Left cardiac atrium (tissue), 4 donors: ENCODE measurements at regions not wholly inside any gene's neighbourhood (a gene's known extent, or its start where the extent isn't known, plus 50 kb on each side); places are given as distances from the start of the nearest gene placed in this dataset.

Experiments used
- ATAC-seq, 2 donors: fragments of 200-7000 bp; cut with Tn5 transposase; one replicate each; pipeline ENCODE4 v1.9.1; 2020; ENCODE audit warnings: mild to moderate bottlenecking in 2 of 2, moderate library complexity in 2 of 2
- DNase-seq: peaks from one replicate; pipeline ENCODE4 v3.0.0-alpha.2; 2020
- intact Hi-C, 2 donors: fragments of 100-400 bp; cut with DNase I; formaldehyde crosslinking; loops; one replicate each; pipeline versions ENCODE4 v1.14.1 to v1.15.1; 2022 to 2023
- donor health status: DM: no; HTN: yes; CAD: no.
- donor health status: DM: no; HTN: yes; CAD: no; lungs with severe emphysema.
- donor health status: DM: yes; HTN: yes; CAD: no.
- donor health status: Dilated cardiomyopathy.

DNA sequence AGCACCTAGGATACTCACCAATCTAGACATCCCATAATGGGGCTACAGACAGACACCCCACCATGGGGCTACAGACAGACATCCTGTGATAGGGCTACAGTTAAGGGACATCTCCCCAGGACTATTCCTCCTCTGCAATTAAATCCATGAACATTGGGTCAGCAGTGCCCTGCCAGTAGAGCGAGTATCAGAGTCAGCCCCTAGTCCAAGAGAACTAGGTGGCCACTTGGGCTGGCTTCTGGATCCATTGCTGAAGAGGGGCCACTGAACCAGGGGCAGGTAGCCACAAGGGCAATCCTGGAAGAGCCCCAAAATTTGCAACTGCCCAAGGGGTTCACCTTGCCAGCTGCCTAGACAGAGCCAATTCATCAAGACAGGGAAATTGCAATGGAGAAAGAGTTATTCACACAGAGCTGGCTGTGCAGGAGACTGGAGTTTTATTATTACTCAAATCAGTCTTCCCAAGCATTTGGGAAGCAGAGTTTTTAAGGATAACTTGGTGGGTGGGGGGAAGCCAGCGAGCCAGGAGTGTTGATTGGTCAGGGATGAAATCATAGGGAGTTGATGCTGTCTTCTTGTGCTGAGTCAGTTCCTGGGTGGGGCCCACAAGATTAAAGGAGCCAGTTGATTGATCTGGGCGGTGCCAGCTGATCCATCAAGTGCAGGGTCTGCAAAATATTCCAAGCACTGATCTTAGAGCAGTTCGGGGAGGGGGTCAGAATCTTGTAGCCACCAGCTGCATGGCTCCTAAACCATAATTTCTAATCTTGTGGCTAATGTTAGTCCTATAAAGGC lies 170.2 kb upstream of the SMAD3 start:
- DNase-seq, result no peak
- intact Hi-C loops, result no loop called here
- ATAC-seq, result no peak

DNA sequence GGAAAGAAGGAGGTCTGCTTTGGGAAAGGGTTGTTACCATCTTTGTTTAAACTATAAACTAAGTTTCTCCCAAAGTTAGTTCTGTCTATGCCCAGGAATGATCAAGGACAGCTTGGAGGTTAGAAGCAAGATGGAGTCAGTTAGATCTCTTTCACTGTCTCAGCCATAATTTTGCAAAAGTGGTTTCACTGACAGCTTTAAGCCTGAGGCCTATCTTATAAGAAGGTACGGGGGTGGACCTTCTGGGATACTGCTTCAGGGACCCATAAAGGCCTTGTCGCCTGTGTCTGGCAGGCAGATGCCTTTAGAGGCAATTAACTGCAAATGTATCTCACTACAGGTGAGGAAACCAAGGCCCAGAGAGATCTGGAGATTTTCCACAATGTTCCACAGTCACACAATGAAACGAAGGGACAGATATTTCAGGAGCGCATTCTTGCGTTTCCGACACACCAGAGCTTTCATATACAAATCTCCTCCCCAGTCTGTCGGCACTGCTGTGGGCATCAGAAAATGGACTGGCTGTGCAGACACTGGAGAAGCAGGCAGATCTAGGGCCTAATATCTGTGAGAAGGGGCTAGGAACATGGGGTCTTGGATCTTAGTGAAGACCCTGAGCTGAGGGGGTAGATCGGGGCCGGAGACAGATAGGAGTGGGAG lies 169.5 kb upstream of the SMAD3 start:
- DNase-seq (no peak), ATAC-seq (no peak)
- intact Hi-C loops, result no loop called here

DNA sequence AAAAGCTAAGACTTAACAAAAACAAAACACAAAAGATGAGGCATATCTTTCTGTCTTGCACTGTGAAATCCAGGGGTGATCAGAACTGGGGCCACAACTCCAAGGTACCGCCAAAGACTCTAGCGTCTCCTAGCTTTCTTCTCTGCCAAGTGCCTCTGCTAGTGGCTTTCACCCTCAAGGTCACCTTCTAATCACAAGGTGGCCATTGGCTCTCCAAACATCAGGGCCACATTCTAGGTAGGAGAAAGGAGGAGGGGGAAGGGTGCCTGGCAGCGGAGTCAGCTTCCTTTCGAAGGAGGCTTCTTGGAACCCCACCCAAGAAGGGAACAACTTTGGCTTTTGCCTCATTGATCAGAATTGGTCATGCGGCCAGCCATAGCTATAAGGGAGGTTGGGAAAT lies 168.8 kb upstream of the SMAD3 start:
- intact Hi-C loops, result no loop called here
- ATAC-seq, result no peak

DNA sequence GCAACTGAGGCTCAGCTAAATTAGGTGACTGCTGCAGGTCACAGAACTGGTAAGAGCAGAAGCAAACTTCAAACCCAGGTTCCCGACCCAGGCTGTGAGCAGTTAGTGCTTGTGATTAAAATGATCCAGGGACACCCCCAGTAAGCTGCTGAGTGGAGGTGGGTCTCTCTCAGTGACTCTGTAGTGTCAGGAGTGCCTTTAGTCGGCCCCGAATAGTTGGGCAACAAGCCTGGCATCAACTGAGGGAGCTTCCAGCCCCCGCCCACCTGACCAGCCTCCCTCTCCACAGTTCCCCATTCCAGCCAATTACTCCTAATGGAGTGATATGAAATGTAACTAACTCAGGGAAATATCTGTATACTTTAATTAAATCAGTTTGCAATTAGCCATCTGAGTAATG lies 168.0 kb upstream of the SMAD3 start:
- intact Hi-C loops, result no loop called here
- no peak for DNase-seq
- ATAC-seq, result no peak

More for the DNA sequence above, 168.8 kb upstream of the SMAD3 start:
- DNase-seq, result no peak

DNA sequence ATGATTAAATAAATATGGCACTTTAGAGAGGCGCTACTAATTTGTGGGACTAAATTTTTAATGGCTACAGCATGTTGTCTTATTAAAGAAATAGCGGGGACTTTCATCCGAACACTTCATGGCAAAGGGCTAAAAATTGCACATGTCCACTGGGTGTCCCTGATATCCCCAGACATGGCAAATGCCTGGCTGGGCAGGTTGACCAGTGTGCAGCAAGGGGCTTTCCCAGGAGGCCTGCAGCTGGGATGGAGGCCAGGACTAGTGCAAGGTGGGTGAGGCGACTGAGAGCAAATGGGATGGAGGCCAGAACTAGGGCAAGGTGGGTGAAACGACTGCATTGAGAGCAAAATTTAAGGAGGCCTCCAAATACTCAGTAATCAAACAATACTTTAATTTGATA lies 167.4 kb upstream of the SMAD3 start:
- intact Hi-C loops, result no loop called here
- no peak for DNase-seq

DNA sequence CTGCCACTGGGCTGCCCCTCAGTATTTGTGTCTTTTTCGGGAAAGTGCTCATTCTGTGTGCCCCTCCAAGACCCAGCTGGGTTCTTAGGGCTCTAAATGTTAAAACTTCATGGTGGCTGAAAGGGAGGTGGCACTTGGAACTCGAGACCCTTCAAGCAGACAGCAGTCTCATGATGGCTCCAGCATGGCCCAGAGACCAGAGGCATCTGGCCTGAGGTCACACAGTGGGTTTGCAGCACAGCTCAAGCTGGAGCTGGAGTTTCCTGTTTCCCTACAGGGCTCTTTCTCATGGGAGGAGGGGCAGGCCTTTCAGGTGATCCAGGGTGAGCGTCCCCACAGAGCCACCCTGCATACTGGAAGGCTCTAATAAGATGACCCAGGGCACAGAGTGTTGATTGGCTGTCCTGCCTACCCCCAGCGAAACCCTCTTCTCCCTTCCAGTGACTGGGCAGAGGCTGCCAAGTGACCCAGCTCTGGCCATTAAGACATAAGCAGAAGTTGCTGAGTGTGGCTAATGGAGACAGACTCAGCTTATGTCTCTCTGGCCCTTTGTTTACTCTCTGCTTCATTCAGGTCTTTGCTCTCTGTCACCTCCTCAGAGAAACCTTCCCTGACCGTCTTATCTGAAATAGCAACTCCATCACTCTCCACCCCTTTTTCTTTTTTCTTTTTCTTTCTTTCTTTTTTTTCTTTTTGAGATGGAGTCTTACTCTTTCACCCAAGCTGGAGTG lies 166.6 kb upstream of the SMAD3 start:
- ATAC-seq (no peak), DNase-seq (no peak)
- intact Hi-C loops, result no loop called here

More for the DNA sequence above, 167.4 kb upstream of the SMAD3 start:
- peak in 1 of 2 donors; percentile 44 for ATAC-seq

DNA sequence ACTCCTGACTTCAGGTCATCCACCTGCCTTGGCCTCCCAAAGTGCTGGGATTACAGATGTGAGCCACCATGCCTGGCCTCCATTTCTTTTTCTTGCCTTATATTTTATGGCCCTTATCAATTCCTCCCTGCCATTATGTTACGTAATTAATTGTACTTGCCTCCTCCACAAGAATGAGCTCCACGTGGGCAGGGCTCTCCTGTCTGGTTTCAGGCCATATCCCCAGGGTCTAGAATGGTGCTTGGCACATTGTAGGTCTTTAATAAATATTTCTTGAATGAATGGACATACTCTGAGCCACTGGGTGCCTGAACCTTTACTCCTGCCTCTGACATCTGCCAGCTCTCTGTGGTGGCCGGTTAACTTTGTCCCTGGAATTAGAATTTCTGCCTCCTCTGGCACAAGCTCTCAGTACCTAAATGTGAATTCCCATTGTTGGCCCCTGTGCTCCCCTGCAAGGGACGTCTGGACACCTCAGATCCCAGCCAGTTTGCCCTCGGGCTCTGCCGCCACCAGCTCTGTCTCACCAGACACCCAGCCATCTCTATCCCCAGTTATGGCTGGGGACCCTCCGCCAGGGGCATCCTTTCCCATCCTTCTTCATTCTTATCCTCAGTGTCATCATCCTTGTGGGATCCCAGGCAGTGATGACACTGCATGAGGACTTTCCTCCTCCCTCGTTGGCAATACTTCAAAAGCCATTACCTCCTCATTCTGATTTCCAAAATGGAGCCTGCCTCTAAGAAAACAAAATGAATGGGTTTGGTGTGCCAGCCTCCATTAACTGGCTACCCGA lies 165.6 kb upstream of the SMAD3 start:
- no peak for ATAC-seq
- intact Hi-C loops, result no loop called here
- no peak for DNase-seq

DNA sequence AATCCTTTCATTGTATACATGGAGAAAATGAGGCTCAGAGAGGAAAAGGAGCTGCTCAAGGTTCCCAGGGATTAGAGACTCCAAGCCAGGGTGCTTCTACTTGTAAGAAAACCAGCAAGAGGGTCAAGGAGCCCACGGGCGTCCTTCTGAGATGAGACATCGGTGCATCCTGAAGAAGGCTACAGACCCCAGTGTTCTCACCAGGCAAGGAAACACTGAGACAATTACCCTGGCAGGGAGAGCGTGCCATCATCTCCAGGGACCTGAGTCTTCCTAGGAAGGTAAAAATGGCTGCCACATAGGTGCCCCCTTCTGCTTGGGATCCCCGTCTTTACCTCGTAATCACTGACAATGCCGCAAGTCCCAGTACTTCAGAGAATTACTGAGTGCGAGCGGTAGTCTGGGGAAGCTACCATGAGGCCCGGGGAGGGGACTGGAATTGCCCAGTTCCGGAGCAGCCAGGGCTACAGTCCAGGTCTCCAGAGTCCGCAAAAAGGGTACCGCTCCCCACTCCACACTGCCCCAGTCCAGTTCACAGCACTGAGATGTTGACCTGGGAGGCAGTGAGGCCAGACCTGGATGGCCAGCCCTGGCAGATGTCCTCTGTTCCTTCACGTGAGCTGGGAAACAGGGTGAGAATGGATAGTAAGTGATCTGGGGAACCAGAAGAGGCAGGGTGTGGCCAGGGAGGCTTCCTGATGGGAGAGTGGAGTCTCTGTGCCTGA lies 164.7 kb upstream of the SMAD3 start:
- intact Hi-C loops, result no loop called here
- ATAC-seq (no peak), DNase-seq (no peak)

DNA sequence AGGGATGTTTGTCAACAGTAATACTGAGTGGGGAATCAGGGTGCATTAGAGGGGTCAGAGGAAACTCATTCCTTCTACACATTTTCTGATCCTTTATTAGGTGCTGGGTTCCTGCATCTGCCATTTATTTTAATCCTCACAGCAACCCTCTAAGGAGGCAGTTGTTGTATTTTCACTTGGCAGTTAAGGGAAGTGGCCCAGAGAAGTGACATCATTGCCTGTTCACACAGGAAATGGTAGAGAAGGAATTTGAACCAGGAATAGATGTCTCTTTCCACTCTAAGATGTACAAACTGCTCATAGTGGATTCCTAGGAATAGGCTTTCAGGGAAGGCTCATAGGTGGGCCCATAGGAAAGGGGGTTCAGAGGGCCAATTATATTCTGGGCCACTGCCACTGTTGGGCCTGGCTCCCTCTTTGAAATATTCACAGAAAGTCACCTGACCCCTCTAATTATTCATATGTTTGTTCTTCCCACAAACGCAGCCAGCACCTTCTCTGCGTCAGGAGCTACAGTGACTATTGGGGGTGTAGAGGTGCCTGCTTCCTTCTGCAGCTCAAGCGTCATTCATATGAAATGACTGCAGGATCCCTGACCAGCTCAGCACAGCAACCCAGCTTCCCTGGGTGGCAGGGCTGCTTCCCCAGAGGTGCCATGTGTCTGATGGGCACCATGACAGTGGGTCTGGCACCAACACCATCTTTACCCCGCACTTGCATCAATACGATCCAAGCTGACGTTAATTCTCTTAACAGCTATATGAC lies 163.9 kb upstream of the SMAD3 start:
- intact Hi-C loops, result no loop called here
- DNase-seq (no peak), ATAC-seq (peak in 1 of 2 donors; percentile 22)

DNA sequence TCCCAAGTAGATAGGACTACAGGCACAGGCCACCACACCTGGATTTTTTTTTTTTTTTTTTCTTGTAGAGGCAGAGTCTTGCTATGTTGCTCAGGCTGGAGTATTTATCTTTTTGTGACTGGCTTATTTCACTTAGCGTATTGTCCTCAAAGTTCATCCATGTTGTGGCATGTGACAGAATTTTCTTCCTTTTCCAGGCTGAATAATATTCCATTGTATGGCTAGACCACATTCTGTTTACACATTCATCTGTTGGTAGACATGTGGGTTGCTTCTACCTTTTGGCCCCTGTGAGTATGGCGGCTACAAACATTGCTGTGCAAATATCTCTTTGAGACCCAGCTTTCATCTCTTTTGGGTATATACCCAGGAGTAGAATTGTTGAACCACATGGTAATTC lies 160.2 kb upstream of the SMAD3 start:
- ATAC-seq (no peak), DNase-seq (no peak)
- intact Hi-C loops, result no loop called here

DNA sequence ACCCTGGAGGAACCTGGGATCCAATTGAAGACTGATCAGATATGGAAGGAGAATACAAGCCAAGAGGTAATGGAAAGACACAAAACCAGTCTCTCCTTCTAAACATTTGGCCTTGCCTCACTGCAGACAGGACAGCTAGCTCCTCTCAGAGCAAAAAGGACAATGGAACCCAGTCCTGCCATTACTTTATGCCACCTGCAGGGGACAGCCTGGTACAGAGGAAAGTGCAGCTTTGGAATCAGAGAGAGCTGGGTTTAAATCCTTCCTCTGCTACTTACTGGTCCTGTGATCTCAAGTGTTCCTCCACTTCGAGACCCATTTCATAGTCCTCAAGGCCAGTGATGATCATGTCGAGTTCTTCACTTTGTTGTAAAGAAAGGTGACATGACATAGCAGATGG lies 159.4 kb upstream of the SMAD3 start:
- intact Hi-C loops, result no loop called here
- no peak for DNase-seq
- ATAC-seq, result no peak

DNA sequence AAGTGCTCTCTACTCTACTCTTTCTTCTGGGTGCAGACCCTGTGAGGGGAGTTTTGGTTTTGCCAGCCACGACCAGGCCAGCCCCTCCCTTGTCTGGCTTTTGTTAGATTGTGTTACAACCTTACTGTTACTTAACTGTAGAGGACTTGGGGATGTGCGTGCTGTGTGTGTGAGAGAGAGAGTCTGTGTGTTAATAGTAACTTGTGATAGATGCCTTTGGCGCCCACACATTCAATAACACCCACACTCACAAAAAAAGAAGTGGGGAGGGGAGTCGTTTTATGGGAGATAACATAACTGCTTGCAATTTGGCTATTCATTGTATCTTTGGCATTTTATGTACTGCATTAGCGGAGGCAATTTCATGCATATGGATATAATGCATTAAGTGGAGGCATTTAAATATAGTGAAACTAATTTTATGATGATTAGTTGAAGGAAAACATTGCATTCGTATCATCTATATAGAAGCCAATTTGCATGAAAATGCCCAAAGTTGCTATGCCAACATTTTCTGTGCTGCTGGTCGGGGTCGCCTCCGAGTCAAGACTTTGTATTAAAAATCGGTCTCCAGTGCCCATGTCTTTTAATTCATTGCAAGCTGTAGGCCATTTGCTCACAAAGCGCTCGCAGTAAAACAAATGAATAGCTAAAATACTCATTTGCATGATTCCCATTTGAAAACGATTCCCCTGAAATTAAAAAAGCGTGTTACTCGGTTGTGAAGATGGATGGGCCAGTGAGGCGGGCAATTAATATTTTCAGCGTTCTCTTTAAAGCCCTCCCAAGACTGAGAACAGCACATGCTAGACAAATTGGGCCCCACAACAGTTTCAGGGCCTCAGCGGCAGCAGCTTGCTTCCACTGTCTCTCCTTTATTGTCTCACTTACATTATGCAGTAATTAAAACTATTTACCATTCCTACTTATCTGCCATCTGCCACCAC lies 158.5 kb upstream of the SMAD3 start:
- ATAC-seq (no peak), DNase-seq (no peak)
- intact Hi-C loops, result no loop called here

DNA sequence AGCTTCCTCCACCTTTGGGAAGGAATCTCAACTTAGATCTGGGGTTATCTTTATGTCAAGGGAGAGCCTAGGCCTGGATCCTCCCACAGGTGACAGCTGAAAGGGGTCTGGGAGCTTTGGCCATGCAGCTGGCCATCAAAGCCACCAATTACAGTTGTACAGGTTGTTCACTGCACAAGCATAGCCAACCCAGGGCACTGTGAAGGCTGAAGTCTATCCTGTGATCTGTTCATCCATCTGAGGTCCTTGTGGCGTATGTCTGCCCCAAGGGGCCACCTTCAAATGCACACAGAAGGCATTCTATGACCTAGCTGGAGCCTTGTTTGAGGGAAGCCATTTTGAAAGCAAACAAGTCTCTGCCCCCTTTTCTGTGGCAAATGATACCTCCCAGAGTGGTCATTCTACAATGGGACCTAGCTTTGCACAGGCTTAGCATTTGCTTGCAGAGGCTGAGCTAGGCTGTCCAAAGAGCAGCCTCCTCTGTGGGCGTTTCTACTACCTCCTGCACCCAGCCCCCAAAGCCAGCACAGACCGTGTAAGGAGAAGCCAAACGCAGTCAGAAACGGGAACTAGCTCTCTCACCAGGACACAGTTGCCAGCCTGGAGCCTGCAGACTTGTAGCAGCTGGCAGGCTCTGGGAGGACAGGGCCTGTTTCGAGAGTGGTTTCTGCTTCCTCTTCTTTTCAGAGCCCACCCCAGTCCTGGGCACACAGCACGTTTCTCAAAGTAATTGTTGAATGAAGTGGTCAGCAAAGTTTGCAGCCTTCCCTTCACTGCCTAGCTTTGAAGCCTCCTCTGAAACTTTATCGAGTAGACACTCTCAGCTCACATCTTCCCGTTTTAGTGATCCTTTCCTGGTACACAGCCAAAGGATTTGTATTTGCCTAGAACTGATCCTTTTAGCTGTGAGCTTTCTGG lies 157.3 kb upstream of the SMAD3 start:
- ATAC-seq (peak; percentile 82 to 84), DNase-seq (peak; percentile 51)

DNA sequence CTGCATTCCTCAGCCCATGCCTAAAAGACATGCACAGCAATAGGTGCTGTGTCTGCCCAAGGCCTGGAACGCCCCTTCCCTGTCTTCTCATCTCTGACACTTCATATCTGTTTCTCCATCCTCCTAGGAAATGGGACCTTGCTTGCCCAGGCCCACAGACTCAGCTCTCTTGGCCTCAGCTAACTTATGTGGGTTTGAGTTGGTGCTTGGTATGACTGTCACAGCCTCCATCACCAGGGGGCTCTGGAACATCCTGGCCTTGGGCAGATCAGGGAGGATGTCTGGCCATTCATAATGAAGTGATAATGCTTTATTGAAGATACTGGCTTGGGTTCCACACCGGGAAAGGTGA lies 156.7 kb upstream of the SMAD3 start:
- intact Hi-C loops, result no loop called here
- peak in 1 of 2 donors; percentile 19 for ATAC-seq
- no peak for DNase-seq

More for the DNA sequence above, 157.3 kb upstream of the SMAD3 start:
- intact Hi-C loops, result no loop called here

DNA sequence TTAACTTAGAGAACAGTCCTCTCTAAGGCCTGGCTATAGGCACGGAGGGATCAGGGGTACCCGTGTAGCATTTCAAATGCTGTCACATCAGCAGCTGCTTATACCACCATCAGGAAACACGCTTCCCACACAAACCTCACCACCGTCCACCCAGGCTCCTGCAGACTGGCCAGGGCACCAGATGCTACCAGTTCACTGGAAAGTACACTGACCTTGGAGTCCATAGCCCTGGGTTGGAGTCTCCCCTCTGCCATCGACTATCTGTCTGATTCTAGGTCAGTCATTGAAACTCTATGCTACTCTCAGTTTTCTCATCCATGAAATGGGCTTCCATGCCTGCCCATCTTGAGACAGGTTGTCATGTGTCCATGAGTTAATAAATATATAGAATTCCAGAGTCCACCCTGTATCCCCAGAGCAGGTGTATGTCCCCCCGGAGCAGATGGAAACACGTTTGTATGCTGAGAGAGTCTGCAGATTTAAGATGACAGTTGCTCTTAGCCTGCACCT lies 156.0 kb upstream of the SMAD3 start:
- intact Hi-C loops, result no loop called here
- DNase-seq, result no peak
- no peak for ATAC-seq

DNA sequence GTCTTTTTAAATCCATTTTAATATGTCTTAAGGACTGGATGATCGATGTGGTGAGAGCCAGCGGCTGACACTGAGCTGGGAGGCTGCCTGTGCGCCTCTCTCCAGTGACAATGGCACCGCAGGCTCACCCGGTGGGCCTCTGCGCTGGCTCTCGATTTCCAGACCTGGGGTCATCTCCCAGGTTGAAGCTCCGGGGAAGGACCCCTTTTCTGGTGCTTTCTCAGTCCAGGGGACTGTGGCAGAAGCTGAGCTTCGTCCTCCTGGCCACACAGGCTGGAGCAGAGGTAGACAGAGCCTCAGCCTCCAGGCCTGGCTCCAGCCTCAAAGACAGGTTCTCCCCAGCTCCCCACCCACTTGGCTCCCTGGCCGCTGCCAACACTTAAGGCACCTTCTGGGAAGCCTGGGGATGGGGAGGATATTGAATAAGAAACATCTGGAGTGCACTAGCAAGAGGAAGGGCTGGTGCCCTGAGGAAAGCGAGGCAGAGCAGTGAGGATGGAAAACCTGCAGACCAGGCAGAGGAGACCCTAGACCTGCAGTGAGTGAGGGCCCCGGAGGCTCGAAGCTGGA lies 154.2 kb upstream of the SMAD3 start:
- intact Hi-C loops, result no loop called here
- DNase-seq, result no peak

More for the DNA sequence above, 154.2 kb upstream of the SMAD3 start:
- no peak for ATAC-seq
